Fibroblast of pulmonary artery (primary cell): ENCODE measurements at regions not wholly inside any gene's neighbourhood (a gene's known extent, or its start where the extent isn't known, plus 50 kb on each side); places are given as distances from the start of the nearest gene placed in this dataset.

Experiments
- DNase-seq: peaks from one replicate; pipeline ENCODE4 v3.0.0-alpha.2; 2010; ENCODE audit warnings: low read depth
- H3K4me3 ChIP-seq: replicated peaks from 2 replicates; pipeline ENCODE4 v1.5.1; 2011; ENCODE audit warnings: low read depth, mild to moderate bottlenecking, control low read depth, low read length, moderate library complexity
- TF ChIP-seq, protein P1 (sequence below): IDR thresholded peaks from 2 replicates; pipeline ENCODE4 v1.5.1; 2011; ENCODE audit warnings: mild to moderate bottlenecking, control low read depth, low read length, inconsistent platforms; ENCODE audit errors: missing control alignments

- DNase-seq = no peak
Observed at GRCh38 chr3:120838441-120839091, 69.4 kb upstream of the STXBP5L start.

DNA sequence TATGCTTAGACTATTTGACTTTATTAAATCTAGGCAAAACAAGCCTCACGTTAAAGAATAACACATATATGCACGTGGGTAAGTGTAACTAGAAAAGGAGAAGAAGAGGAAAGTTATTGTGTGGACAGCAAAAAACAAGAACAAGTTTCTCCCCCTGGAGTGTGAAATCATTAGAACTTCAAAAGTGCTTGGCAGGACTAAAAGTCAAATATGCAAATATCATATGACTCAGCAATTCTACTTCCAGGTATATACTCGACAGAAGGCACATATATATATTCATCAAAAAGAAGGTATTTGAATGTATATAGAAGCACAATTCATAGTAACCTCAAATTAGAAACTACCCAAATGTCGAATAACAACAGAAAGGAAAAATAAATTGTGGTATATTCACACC, 68.9 kb upstream of the STXBP5L start:
- no peak for DNase-seq
- TF ChIP-seq, protein P1, sequence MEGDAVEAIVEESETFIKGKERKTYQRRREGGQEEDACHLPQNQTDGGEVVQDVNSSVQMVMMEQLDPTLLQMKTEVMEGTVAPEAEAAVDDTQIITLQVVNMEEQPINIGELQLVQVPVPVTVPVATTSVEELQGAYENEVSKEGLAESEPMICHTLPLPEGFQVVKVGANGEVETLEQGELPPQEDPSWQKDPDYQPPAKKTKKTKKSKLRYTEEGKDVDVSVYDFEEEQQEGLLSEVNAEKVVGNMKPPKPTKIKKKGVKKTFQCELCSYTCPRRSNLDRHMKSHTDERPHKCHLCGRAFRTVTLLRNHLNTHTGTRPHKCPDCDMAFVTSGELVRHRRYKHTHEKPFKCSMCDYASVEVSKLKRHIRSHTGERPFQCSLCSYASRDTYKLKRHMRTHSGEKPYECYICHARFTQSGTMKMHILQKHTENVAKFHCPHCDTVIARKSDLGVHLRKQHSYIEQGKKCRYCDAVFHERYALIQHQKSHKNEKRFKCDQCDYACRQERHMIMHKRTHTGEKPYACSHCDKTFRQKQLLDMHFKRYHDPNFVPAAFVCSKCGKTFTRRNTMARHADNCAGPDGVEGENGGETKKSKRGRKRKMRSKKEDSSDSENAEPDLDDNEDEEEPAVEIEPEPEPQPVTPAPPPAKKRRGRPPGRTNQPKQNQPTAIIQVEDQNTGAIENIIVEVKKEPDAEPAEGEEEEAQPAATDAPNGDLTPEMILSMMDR = no peak
- no peak overlapping the region for H3K4me3 ChIP-seq

More at GRCh38 chr3:120838441-120839091, 69.4 kb upstream of the STXBP5L start:
- TF ChIP-seq, protein P1 = no peak
- no peak overlapping the region for H3K4me3 ChIP-seq

DNA sequence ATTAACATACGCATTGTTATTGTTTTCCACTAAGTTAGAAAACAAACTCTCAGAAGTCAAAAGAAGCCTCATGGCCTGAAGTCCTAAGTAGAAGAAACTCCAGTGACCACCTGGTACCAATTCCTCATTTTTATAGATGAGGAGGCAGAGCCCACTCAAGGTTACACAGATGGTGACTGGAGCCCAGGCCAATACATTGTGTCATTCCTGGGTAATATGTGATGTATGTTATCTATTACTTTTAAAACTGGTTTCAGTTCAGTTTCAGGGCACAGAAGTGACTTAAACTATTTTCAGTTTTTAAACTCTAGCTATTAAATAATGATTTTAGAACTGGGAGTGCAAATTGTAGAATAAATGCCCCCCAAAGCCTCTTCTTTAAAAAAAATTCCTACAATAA, 66.7 kb upstream of the STXBP5L start:
- DNase-seq = no peak
- TF ChIP-seq, protein P1 = no peak
- H3K4me3 ChIP-seq = no peak overlapping the region

- TF ChIP-seq, protein P1 = no peak
- no peak overlapping the region for H3K4me3 ChIP-seq
- no peak for DNase-seq
Observed at GRCh38 chr3:120846073-120846472, 61.9 kb upstream of the STXBP5L start.

- no peak overlapping the region for H3K4me3 ChIP-seq
- DNase-seq = no peak
- TF ChIP-seq, protein P1 = no peak
Observed at GRCh38 chr3:120848503-120848902, 59.5 kb upstream of the STXBP5L start.

DNA sequence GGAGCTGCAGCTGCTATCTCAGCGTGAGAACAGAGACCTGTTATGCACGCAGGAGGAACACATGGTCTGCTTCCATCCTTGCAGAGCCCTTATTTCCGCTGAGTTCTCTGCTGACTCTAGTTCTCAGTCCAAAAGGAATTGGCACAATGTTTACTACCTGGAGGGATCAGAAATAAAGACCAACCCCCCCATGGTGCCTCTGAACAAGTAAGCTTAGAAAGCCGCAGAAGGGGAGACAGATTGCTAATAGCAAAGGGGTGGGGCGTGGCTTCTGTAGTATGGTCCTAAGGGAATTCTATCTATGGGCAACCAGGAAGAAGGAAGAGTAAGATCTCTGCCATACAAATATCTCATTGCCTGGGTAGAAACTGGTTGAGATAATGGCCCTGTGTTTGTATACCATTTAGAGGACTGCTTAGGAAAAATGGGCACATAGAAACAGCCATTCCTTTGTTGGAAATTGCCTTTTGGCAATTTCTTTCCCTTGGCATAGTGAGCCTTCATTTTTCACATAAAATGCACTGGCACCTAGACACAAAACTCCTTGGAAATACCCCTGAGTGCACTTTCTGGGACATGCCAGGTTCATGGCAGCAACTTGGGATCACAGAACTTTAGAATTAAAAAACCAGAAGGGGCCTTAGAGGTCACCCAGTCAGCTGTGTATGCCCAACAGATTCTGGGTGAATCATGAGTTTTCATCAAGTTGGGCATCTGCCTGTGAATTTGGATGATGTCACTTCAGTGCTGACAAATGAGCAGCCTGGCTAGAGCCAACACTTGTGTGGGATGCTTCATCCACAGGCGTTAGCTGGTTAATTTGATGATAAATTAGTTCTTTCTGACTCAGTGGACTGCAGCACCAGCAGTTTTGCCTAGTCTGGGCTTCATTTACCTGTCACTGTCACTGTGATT, 57.4 kb upstream of the STXBP5L start:
- H3K4me3 ChIP-seq = no peak overlapping the region
- TF ChIP-seq, protein P1 = no peak
- DNase-seq = no peak
